Aorta (tissue), 5 donors: ENCODE measurements at regions not wholly inside any gene's neighbourhood (a gene's known extent, or its start where the extent isn't known, plus 50 kb on each side); places are given as distances from the start of the nearest gene placed in this dataset.

Experiments used
- ATAC-seq: fragments of 200-7000 bp; cut with Tn5 transposase; one replicate; pipeline ENCODE4 v1.9.1; 2022; ENCODE audit warnings: moderate library complexity; ENCODE audit not compliant: low FRiP score
- DNase-seq, 2 donors: peaks; one replicate each; pipeline ENCODE4 v3.0.0-alpha.2; 2020
- H3K27ac ChIP-seq, 2 donors: one replicate each; pipeline ENCODE4 v1.5.1; 2013; ENCODE audit warnings: low read length in 2 of 2, mild to moderate bottlenecking in 2 of 2, moderate library complexity in 2 of 2, control low read depth in 1 of 2, inconsistent platforms in 1 of 2, low read depth in 1 of 2
- H3K27me3 ChIP-seq, 2 donors: one replicate each; pipeline ENCODE4 v1.6.1; 2013; ENCODE audit warnings: control low read depth in 1 of 2, low read length in 1 of 2, mild to moderate bottlenecking in 1 of 2, moderate library complexity in 1 of 2; ENCODE audit not compliant: insufficient read depth in 2 of 2, control insufficient read depth in 1 of 2
- H3K36me3 ChIP-seq, 2 donors: one replicate each; pipeline ENCODE4 v1.6.1; 2013; ENCODE audit warnings: control low read depth in 1 of 2, low read length in 1 of 2, mild to moderate bottlenecking in 1 of 2; ENCODE audit not compliant: insufficient read depth in 2 of 2, control insufficient read depth in 1 of 2
- H3K4me1 ChIP-seq, 2 donors: one replicate each; pipeline ENCODE4 v1.6.1; 2013; ENCODE audit warnings: low read length in 2 of 2, control low read depth in 1 of 2, mild to moderate bottlenecking in 1 of 2, moderate library complexity in 1 of 2; ENCODE audit not compliant: insufficient read depth in 2 of 2, control insufficient read depth in 1 of 2
- H3K4me3 ChIP-seq, 2 donors: one replicate each; pipeline ENCODE4 v1.5.1; 2013; ENCODE audit warnings: low read length in 2 of 2, control low read depth in 1 of 2, mild to moderate bottlenecking in 1 of 2
- H3K9me3 ChIP-seq: one replicate; pipeline ENCODE4 v1.6.1; 2013; ENCODE audit warnings: mild to moderate bottlenecking, low read length; ENCODE audit not compliant: control insufficient read depth
- WGBS, 2 donors: extraction: QIAGEN DNeasy Blood & Tissue Kit; methylation state at CpG; one replicate each; pipeline ENCODE4 v1.1.7; 2013; 5-methylcytosine and 5-hydroxymethylcytosine counted together
- intact Hi-C, 2 donors: fragments of 100-400 bp; cut with DNase I; formaldehyde crosslinking; loops; one replicate each; pipeline versions ENCODE4 v1.14.2 to v1.15.0; 2022
- donor health status: healthy with polysubstance abuse.
- donor health status: Bipolar disorder and iron deficiency.
- donor health status: DM: no; HTN: no; CAD: no.
- donor health status: DM: no; HTN: no; CAD: no.
- donor health status: DM: yes; HTN: yes; CAD: no.

- DNase-seq (no peak), ATAC-seq (no peak)
- Histone ChIP-seq H3K4me3 (no peak overlapping the region), H3K27me3 (no peaks in the 10 kb centered on the region), H3K9me3 (no peaks in the 10 kb centered on the region), H3K27ac (no peak overlapping the region), H3K36me3 (no peaks in the 10 kb centered on the region), H3K4me1 (no peaks in the 10 kb centered on the region)
- intact Hi-C loops, result no loop called here
- WGBS, 2 donors, result 96 to 97% methylated on average over 7 of the region's 7 CpGs
Measured at GRCh38 chr5:74363603-74364205, 276.8 kb downstream of the ENC1 start.

GRCh38 chr5:74361406-74362358 is 278.8 kb downstream of the ENC1 start:
- 88 to 91% methylated on average over 13 of the region's 13 CpGs for WGBS, 2 donors
- Histone ChIP-seq H3K27ac (no peak overlapping the region), H3K9me3 (no peaks in the 10 kb centered on the region), H3K4me3 (no peak overlapping the region), H3K36me3 (no peaks in the 10 kb centered on the region), H3K4me1 (no peaks in the 10 kb centered on the region), H3K27me3 (no peaks in the 10 kb centered on the region)
- DNase-seq, result no peak
- ATAC-seq, result no peak
- intact Hi-C loops, result no loop called here

DNA sequence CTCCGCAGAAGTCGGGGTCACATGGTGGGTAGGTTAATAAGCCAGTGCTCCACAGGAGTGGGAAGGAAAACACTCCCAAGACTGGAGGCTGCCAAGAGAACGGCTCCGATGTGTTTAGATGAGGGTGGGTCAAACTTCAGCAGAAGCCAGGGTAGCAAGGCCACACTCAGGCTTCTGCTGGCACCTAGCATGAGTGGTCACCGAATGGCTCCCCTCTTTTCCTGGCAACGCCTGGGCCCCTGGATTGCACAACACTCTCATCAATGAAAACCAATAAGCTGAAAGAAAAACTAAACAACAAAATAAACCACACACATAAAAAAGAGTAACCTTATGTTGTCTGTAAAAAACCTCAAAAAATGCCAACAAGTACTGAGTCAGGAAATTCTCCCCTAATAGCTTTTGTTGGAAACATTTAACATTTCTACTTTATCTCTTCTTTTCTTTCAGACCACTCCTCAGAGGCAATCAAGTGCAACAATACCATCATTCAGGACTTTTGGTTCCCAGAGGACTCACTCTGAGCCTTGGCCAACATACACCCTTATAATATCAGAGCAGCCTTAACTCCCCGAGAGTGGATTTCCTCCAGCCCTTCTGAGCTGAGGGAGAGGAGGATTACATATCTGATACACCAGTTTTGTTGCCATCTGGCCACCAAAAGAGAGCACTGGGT is 279.9 kb downstream of the ENC1 start:
- Histone ChIP-seq H3K4me1 (no peaks in the 10 kb centered on the region), H3K36me3 (no peaks in the 10 kb centered on the region), H3K27ac (no peak overlapping the region), H3K4me3 (no peak overlapping the region), H3K27me3 (no peaks in the 10 kb centered on the region), H3K9me3 (no peaks in the 10 kb centered on the region)
- DNase-seq, result no peak
- WGBS, 2 donors, result 59 to 70% methylated on average over 7 of the region's 7 CpGs
- no peak for ATAC-seq
- intact Hi-C loops, result no loop called here

GRCh38 chr5:74357827-74358226 is 282.7 kb downstream of the ENC1 start:
- Histone ChIP-seq H3K9me3 (peaks cover 1% of the 10 kb centered on the region), H3K4me3 (no peak overlapping the region), H3K36me3 (no peaks in the 10 kb centered on the region), H3K27ac (no peak overlapping the region), H3K4me1 (no peaks in the 10 kb centered on the region), H3K27me3 (no peaks in the 10 kb centered on the region)
- WGBS, 2 donors, result 57 to 74% methylated on average over 5 of the region's 5 CpGs
- intact Hi-C loops, result no loop called here
- no peak for ATAC-seq
- DNase-seq, result no peak

DNA sequence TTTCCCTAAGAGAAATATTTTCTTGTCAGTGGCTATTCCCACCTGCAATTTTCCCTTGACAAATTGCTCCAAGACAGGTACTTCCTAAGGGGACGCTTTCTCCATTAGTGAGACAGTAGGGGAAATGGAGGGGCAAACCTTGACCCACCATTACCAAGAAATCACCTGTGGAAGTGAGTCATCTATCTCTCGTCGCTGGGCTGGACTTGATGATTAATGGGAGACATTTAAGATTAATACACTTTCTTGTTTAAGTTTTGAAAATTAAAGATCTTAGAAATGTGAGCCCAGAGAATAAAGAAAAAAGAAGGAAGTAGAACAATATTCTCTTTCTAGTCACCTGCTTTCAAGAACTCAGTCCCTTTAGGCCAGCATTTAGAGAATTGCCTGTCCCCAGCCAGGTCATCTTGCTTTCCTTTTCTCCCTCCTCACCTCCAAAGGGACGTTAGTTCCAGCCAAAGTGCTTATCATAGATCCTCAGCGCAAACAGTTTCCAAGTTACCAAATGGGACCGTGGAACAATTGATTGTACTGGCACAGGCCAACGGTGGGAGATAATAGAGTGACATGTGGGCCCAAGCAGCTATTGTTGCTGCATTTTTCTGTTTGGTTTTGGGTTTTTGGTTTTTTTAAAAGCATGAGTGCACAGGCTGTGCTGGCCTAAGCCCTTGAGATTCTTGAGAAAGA is 284.4 kb downstream of the ENC1 start:
- DNase-seq, result no peak
- Histone ChIP-seq H3K27ac (no peak overlapping the region), H3K36me3 (no peaks in the 10 kb centered on the region), H3K4me1 (no peaks in the 10 kb centered on the region), H3K27me3 (no peaks in the 10 kb centered on the region), H3K4me3 (no peak overlapping the region), H3K9me3 (peaks cover 1% of the 10 kb centered on the region)
- 46 to 50% methylated on average over 7 of the region's 7 CpGs for WGBS, 2 donors
- ATAC-seq, result no peak
- intact Hi-C loops, result no loop called here

GRCh38 chr5:74355041-74355824 is 285.3 kb downstream of the ENC1 start:
- no peaks in the 10 kb centered on the region for H3K36me3 ChIP-seq
- DNase-seq (no peak), ATAC-seq (no peak)
- H3K4me1 ChIP-seq, result no peaks in the 10 kb centered on the region
- 89 to 92% methylated on average over 6 of the region's 6 CpGs for WGBS, 2 donors
- intact Hi-C loops, result no loop called here
- H3K4me3 ChIP-seq, result no peak overlapping the region
- H3K27me3 ChIP-seq, result no peaks in the 10 kb centered on the region
- peaks cover 1% of the 10 kb centered on the region for H3K9me3 ChIP-seq
- no peak overlapping the region for H3K27ac ChIP-seq

DNA sequence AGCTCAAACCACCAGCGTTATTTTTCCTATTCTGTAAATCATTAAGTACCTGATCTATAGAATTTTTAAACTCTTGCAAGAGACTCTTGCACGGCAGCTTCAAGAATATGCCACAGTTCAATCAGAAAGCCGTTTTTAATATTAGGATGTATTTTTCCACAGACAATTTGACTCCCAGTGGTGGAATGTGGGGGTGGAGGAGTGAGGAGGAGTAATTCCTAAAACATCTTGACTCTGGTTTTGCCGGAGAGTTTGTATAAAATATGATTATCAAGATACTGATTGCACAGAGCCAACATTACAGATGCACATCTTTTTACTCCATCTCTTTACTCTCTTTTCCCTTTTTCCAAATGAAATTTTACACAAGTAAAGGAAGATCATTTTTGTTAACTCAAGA is 288.3 kb downstream of the ENC1 start:
- no peaks in the 10 kb centered on the region for H3K36me3 ChIP-seq
- no peaks in the 10 kb centered on the region for H3K4me1 ChIP-seq
- DNase-seq (no peak), ATAC-seq (no peak)
- no peak overlapping the region for H3K4me3 ChIP-seq
- intact Hi-C loops, result no loop called here
- H3K9me3 ChIP-seq, result peaks cover 1% of the 10 kb centered on the region
- H3K27me3 ChIP-seq, result no peaks in the 10 kb centered on the region
- no peak overlapping the region for H3K27ac ChIP-seq
- WGBS, 2 donors, result 69 to 73% methylated on average over 4 of the region's 4 CpGs
